Kidney (tissue), 13 donors: ENCODE measurements at regions not wholly inside any gene's neighbourhood (a gene's known extent, or its start where the extent isn't known, plus 50 kb on each side); places are given as distances from the start of the nearest gene placed in this dataset.

Source experiments
- DNase-seq, 5 donors: peaks; one replicate each; pipeline ENCODE4 v3.0.0-alpha.2; 2013 to 2020
- FAIRE-seq: peaks from 2 replicates; lab custom pipeline; 2012; peaks lifted over from hg19 to GRCh38; lab: Jason Lieb, UNC
- H3K27ac ChIP-seq, 2 donors: one replicate each; pipeline ENCODE4 v1.7.0; 2013; ENCODE audit warnings: low read depth in 2 of 2, low read length in 2 of 2, inconsistent platforms in 1 of 2
- H3K27me3 ChIP-seq: one replicate; pipeline ENCODE4 v1.7.1; 2013; ENCODE audit warnings: low read length, inconsistent platforms; ENCODE audit not compliant: control insufficient read depth, insufficient read depth
- H3K36me3 ChIP-seq, 3 donors: one replicate each; pipeline versions ENCODE4 v1.7.0 to v1.7.1; 2013; ENCODE audit warnings: low read length in 3 of 3, control low read depth in 1 of 3, inconsistent platforms in 1 of 3; ENCODE audit not compliant: insufficient read depth in 3 of 3, control insufficient read depth in 2 of 3
- H3K4me1 ChIP-seq, 3 donors: one replicate each; pipeline versions ENCODE4 v1.7.0 to v1.7.1; 2013; ENCODE audit warnings: low read length in 3 of 3, inconsistent platforms in 1 of 3, low read depth in 1 of 3; ENCODE audit not compliant: control insufficient read depth in 2 of 3, insufficient read depth in 2 of 3
- H3K4me3 ChIP-seq, 3 donors: one replicate each; pipeline versions ENCODE4 v1.7.0 to v1.8.1; 2013; ENCODE audit warnings: low read length in 3 of 3, control low read depth in 1 of 3, inconsistent platforms in 1 of 3
- H3K9ac ChIP-seq, 3 donors: one replicate each; pipeline versions ENCODE4 v1.7.0 to v1.7.1; 2013; ENCODE audit warnings: low read length in 3 of 3, control low read depth in 1 of 3, inconsistent platforms in 1 of 3
- H3K9me3 ChIP-seq, 3 donors: one replicate each; pipeline versions ENCODE4 v1.7.0 to v1.7.1; 2013; ENCODE audit warnings: low read length in 3 of 3, control low read depth in 1 of 3, inconsistent platforms in 1 of 3; ENCODE audit not compliant: control insufficient read depth in 2 of 3, insufficient read depth in 1 of 3
- CTCF ChIP-seq: IDR thresholded peaks from 3 replicates; pipeline ENCODE4 v1.5.1; 2012; ENCODE audit warnings: mild to moderate bottlenecking, moderate library complexity, borderline replicate concordance; ENCODE audit not compliant: insufficient read depth; ENCODE audit errors: extremely low read depth
- intact Hi-C: fragments of 100-400 bp; cut with DNase I; formaldehyde crosslinking; loops from one replicate; pipeline ENCODE4 v1.11.1; 2022
- donor health status: control.
- donor health status: control.
- donor health status: control.
- donor health status: control.
- donor health status: control.
- donor health status: DM: yes; HTN: yes; CAD: no.
- donor health status: Normal renal cell carcinoma (clear cell type).

- Histone ChIP-seq H3K27ac (no peak overlapping the region), H3K27me3 (no peaks in the 10 kb centered on the region), H3K4me3 (no peak overlapping the region), H3K9me3 (no peaks in the 10 kb centered on the region), H3K36me3 (no peaks in the 10 kb centered on the region), H3K4me1 (no peaks in the 10 kb centered on the region), H3K9ac (no peak overlapping the region)
- DNase-seq (no peak), FAIRE-seq (no peak)
- intact Hi-C loops = no loop called here
- TF ChIP-seq CTCF = no peak
These were observed 781.8 kb downstream of the FAM133A start for GRCh38 chrX:94455782-94456181.

GRCh38 chrX:94492541-94492940, 818.5 kb downstream of the FAM133A start:
- intact Hi-C loops = no loop called here
- no peaks in the 10 kb centered on the region for H3K4me1 ChIP-seq
- no peak overlapping the region for H3K9ac ChIP-seq
- TF ChIP-seq CTCF = no peak
- no peak overlapping the region for H3K4me3 ChIP-seq
- no peak for DNase-seq
- H3K27me3 ChIP-seq = no peaks in the 10 kb centered on the region
- H3K36me3 ChIP-seq = no peaks in the 10 kb centered on the region
- no peak for FAIRE-seq
- no peaks in the 10 kb centered on the region for H3K9me3 ChIP-seq
- no peak overlapping the region for H3K27ac ChIP-seq

DNA sequence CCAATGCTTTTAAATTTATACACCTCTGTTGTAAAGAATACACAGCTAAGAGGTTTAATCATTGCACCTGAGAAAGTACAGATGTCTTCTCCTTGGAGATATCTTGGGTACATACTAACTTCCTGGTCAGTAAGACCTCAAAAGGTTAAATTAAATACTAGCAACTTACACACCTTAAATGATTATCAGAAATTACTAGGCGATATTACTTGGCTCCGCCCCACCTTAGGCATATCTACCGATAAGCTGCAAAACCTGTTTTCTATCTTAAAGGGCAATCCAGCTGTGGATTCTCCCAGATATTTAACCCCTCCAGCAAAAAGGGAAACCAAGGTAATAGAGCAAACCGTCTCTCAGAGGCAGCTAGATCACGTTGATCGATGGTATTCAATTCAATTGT, 819.4 kb downstream of the FAM133A start:
- DNase-seq (no peak), FAIRE-seq (no peak)
- H3K36me3 ChIP-seq = no peaks in the 10 kb centered on the region
- no peak overlapping the region for H3K9ac ChIP-seq
- no peaks in the 10 kb centered on the region for H3K4me1 ChIP-seq
- H3K27ac ChIP-seq = no peak overlapping the region
- TF ChIP-seq CTCF = no peak
- no peaks in the 10 kb centered on the region for H3K9me3 ChIP-seq
- no peak overlapping the region for H3K4me3 ChIP-seq
- H3K27me3 ChIP-seq = no peaks in the 10 kb centered on the region
- intact Hi-C loops = no loop called here

DNA sequence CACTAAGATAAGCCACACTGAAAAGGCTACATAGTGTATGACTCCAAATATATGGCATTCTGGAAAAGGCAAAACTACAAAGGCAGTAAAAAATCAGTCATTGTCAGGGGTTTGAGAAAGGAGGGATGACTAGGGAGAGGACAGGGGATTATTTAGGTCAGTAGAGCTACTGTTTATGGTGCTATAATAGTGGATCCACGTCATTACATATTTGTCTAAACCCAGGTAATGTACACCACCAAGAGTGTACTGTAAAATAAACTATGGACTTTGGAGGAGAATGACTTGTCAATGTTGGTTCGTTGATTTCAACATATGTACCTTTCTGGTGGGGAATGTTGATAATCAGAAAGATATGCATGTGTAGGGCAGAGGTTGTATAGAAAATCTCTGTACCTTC, 837.6 kb downstream of the FAM133A start:
- Histone ChIP-seq H3K27ac (no peak overlapping the region), H3K9ac (no peak overlapping the region), H3K27me3 (no peaks in the 10 kb centered on the region), H3K36me3 (no peaks in the 10 kb centered on the region), H3K4me3 (no peak overlapping the region), H3K4me1 (no peaks in the 10 kb centered on the region), H3K9me3 (no peaks in the 10 kb centered on the region)
- FAIRE-seq = no peak
- intact Hi-C loops = no loop called here
- TF ChIP-seq CTCF = no peak
- no peak for DNase-seq
